T-helper 2 cell treated with Interferon-gamma antibody and Interleukin-4, amounts not matched to agents 5 μg/mL and 100 μg/mL, for 36 hours (primary cell): ENCODE measurements at regions not wholly inside any gene's neighbourhood (a gene's known extent, or its start where the extent isn't known, plus 50 kb on each side); places are given as distances from the start of the nearest gene placed in this dataset.
"Not testable (repeated sequence)": the region's sequence is repeated elsewhere in the genome, so short reads cannot be mapped to it uniquely, and the experiment has no call there.

Experiments used
- DNase-seq: peaks from one replicate; pipeline ENCODE4 v3.0.0; 2021; ENCODE audit warnings: low spot score
- H3K27ac Mint-ChIP-seq: one replicate; pipeline ENCODE4 v1.8.0; 2021; ENCODE audit warnings: mild to moderate bottlenecking, mixed read lengths
- H3K27me3 Mint-ChIP-seq: one replicate; pipeline ENCODE4 v1.8.0; 2021; ENCODE audit warnings: low read depth, mixed read lengths
- H3K36me3 Mint-ChIP-seq: one replicate; pipeline ENCODE4 v1.8.0; 2021; ENCODE audit warnings: low read depth, mixed read lengths
- H3K4me1 Mint-ChIP-seq: one replicate; pipeline ENCODE4 v1.8.0; 2021; ENCODE audit warnings: low read depth, mixed read lengths
- H3K4me3 Mint-ChIP-seq: one replicate; pipeline ENCODE4 v1.8.0; 2022; ENCODE audit warnings: mild to moderate bottlenecking, moderate library complexity, mixed read lengths
- H3K9me3 Mint-ChIP-seq: one replicate; pipeline ENCODE4 v1.8.0; 2021; ENCODE audit warnings: mixed read lengths

DNA sequence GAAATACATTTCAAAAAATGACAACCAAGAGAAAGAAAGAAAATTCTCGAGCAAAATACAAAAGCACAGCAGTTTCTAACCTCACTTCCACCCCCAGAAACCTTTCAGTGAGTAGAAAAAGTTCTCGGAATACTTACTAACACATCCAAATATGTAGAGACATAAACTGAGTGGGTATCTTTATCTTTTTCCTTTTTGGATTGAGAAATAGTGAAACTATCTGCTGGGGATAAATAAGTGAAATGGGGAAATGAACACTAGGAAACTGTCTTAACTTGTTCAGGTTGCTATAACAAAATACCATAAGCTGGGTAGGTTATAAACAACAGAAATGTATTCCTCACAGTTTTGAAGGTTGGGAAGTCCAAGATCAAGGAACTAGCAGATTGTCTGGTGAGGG, 72.0 kb downstream of the VCAM1 start:
- DNase-seq = no peak
- Mint-ChIP-seq H3K9me3 (no peaks in the 10 kb centered on the region), H3K36me3 (no peaks in the 10 kb centered on the region), H3K27me3 (peaks cover 11% of the 10 kb centered on the region), H3K27ac (no peak overlapping the region), H3K4me1 (no peaks in the 10 kb centered on the region), H3K4me3 (no peak overlapping the region)

DNA sequence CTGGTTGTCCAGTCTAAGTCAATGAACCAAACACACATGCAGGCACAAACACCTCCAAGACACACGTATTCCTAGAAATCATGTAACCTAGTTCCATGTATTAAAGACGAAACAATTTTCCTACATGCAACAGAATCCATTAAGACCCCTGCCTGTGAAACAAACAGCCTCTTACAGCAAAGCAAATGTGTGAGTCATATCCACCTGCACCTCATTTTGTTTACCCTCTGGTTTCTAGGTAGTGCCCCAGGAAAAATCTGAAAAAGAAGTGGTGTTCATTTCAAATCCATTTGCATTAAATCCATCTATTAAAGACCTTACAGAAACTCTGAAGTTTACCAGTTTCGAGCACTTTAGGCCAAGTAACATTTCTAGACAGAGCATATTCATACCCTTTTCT, 74.1 kb downstream of the VCAM1 start:
- H3K27ac Mint-ChIP-seq = no peak overlapping the region
- peaks cover 7% of the 10 kb centered on the region for H3K27me3 Mint-ChIP-seq
- DNase-seq = no peak
- no peak overlapping the region for H3K4me3 Mint-ChIP-seq
- no peaks in the 10 kb centered on the region for H3K4me1 Mint-ChIP-seq
- H3K9me3 Mint-ChIP-seq = no peaks in the 10 kb centered on the region
- H3K36me3 Mint-ChIP-seq = no peaks in the 10 kb centered on the region

- DNase-seq = no peak
- Mint-ChIP-seq H3K9me3 (no peaks in the 10 kb centered on the region), H3K27me3 (peaks cover 7% of the 10 kb centered on the region), H3K27ac (no peak overlapping the region), H3K4me3 (no peak overlapping the region), H3K36me3 (no peaks in the 10 kb centered on the region), H3K4me1 (no peaks in the 10 kb centered on the region)
Observed at GRCh38 chr1:100794748-100795645, 75.5 kb downstream of the VCAM1 start.

GRCh38 chr1:100795646-100795985, 76.1 kb downstream of the VCAM1 start:
- H3K27me3 Mint-ChIP-seq = peaks cover 5% of the 10 kb centered on the region
- no peak for DNase-seq
- no peaks in the 10 kb centered on the region for H3K36me3 Mint-ChIP-seq
- no peaks in the 10 kb centered on the region for H3K9me3 Mint-ChIP-seq
- no peak overlapping the region for H3K27ac Mint-ChIP-seq
- no peaks in the 10 kb centered on the region for H3K4me1 Mint-ChIP-seq
- H3K4me3 Mint-ChIP-seq = no peak overlapping the region

GRCh38 chr1:100796046-100796445, 76.5 kb downstream of the VCAM1 start:
- no peak overlapping the region for H3K27ac Mint-ChIP-seq
- no peaks in the 10 kb centered on the region for H3K36me3 Mint-ChIP-seq
- H3K9me3 Mint-ChIP-seq = no peaks in the 10 kb centered on the region
- DNase-seq = no peak
- H3K27me3 Mint-ChIP-seq = peaks cover 5% of the 10 kb centered on the region
- no peaks in the 10 kb centered on the region for H3K4me1 Mint-ChIP-seq
- H3K4me3 Mint-ChIP-seq = no peak overlapping the region

GRCh38 chr1:100799548-100799947, 80.0 kb downstream of the VCAM1 start:
- Mint-ChIP-seq H3K27me3 (peaks cover 5% of the 10 kb centered on the region), H3K4me1 (no peaks in the 10 kb centered on the region), H3K4me3 (no peak overlapping the region), H3K36me3 (no peaks in the 10 kb centered on the region), H3K9me3 (no peaks in the 10 kb centered on the region), H3K27ac (no peak overlapping the region)
- DNase-seq = no peak

DNA sequence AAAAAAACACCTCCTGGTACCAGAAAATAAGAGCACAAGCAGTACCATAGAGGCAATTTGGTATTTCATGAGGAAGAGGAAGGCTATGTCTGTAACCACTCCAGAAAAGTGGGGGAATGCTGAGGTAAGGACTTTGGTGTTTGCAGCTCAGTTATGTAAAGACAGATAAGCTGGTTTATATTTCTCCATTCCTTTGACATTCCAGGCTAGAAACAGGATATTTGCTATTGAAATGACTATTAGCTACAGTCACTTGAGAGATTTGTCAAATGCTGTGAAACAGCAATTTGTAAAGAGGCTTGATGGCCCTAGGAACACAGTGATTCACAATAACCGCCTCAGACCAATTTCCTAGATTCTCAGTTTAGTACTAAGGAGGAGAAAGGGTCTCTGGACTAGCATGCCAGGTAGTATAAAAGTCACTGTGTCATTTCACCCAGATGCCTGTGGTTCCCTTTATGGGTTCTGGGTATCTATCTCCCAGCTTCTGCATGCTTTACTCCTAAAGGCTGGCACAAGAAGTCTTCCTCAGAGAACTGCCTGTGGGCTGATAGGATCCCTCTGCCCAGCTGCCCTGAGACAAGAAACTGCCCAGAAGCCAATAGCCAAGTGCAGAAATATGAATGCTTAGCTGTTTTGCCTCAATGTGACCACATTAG, 80.5 kb downstream of the VCAM1 start:
- DNase-seq = no peak
- no peak overlapping the region for H3K27ac Mint-ChIP-seq
- no peaks in the 10 kb centered on the region for H3K9me3 Mint-ChIP-seq
- H3K4me3 Mint-ChIP-seq = no peak overlapping the region
- peaks cover 4% of the 10 kb centered on the region for H3K27me3 Mint-ChIP-seq
- no peaks in the 10 kb centered on the region for H3K4me1 Mint-ChIP-seq
- H3K36me3 Mint-ChIP-seq = no peaks in the 10 kb centered on the region

- H3K27ac Mint-ChIP-seq, H3K36me3 Mint-ChIP-seq, DNase-seq, H3K4me1 Mint-ChIP-seq, H3K4me3 Mint-ChIP-seq, H3K27me3 Mint-ChIP-seq, H3K9me3 Mint-ChIP-seq: not testable (repeated sequence)
Observed at GRCh38 chr1:100801256-100801655, 81.7 kb downstream of the VCAM1 start.

GRCh38 chr1:100803280-100803679, 83.7 kb downstream of the VCAM1 start:
- not testable (repeated sequence) for DNase-seq, H3K9me3 Mint-ChIP-seq, H3K27me3 Mint-ChIP-seq, H3K4me3 Mint-ChIP-seq, H3K4me1 Mint-ChIP-seq, H3K27ac Mint-ChIP-seq, H3K36me3 Mint-ChIP-seq

- no peak for DNase-seq
- no peak overlapping the region for H3K4me3 Mint-ChIP-seq
- peaks cover 2% of the 10 kb centered on the region for H3K4me1 Mint-ChIP-seq
- H3K36me3 Mint-ChIP-seq = no peaks in the 10 kb centered on the region
- no peak overlapping the region for H3K27ac Mint-ChIP-seq
- peaks cover 2% of the 10 kb centered on the region for H3K27me3 Mint-ChIP-seq
- no peaks in the 10 kb centered on the region for H3K9me3 Mint-ChIP-seq
Observed at GRCh38 chr1:100806601-100807000, 87.1 kb downstream of the VCAM1 start.

DNA sequence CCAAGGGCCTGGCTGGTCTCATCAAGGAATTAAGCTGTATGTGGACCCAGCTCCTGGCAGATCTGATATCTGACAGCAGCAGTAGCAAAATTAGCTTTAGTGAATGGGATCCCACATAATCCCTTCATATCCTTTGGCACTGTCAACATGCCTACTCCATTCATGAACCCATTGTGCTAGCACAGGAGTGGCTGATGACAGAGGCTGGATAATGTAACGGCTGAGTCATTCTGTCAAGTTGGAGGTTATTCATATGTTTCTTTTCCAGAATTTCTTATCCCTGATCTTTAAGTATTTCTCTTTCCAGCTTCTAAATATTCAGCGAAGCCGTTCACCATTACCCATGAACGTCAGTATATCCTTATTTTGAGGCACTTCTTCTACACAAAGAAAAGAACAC, 84.3 kb downstream of the EXTL2 start:
- no peaks in the 10 kb centered on the region for H3K36me3 Mint-ChIP-seq
- no peak overlapping the region for H3K27ac Mint-ChIP-seq
- DNase-seq = no peak
- peaks cover 8% of the 10 kb centered on the region for H3K4me1 Mint-ChIP-seq
- H3K4me3 Mint-ChIP-seq = no peak overlapping the region
- H3K27me3 Mint-ChIP-seq = peaks cover 23% of the 10 kb centered on the region
- no peaks in the 10 kb centered on the region for H3K9me3 Mint-ChIP-seq

DNA sequence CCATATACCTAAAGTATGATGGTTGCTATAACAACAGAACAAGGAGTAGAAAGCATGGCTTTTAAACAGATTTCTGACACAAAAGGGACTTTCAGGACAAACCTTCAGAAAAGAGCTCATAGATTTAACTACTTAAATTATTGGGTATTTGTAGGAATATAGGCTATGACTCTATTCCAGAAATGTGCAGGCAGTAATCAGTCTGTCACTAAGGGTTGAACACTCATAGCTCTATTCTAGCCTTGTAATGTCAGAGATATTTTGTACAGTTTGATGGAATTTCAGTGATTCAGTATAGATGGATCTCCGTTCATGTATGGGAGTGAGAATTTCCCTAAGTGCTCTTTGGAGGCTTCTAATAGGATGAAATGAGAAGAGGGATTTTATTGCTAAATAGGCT, 82.8 kb downstream of the EXTL2 start:
- DNase-seq = no peak
- Mint-ChIP-seq H3K4me1 (peaks cover 8% of the 10 kb centered on the region), H3K9me3 (no peaks in the 10 kb centered on the region), H3K27ac (no peak overlapping the region), H3K36me3 (no peaks in the 10 kb centered on the region), H3K27me3 (peaks cover 27% of the 10 kb centered on the region), H3K4me3 (no peak overlapping the region)

GRCh38 chr1:100814938-100815337, 79.7 kb downstream of the EXTL2 start:
- Mint-ChIP-seq H3K27ac (peak overlapping the region; percentile 15), H3K27me3 (peaks cover 33% of the 10 kb centered on the region), H3K4me3 (peak overlapping the region; percentile 21)
- not testable (repeated sequence) for DNase-seq, H3K9me3 Mint-ChIP-seq, H3K36me3 Mint-ChIP-seq, H3K4me1 Mint-ChIP-seq

DNA sequence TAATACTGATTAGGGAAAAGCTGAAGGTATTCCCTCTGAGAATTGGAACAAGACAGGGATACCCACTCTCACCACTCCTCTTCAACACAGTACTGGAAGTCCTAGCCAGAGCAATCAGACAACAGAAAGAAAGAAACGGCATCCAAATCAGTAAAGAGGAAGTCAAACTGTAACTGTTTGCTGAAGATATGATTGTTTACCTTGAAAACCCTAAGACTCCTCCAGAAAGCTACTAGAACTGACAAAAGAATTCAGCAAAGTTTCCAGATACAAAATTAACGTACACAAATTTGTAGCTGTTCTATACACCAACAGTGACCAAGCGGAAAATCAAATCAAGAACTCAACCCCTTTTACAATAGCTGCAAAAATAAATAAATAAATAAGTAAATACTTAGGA, 78.6 kb downstream of the EXTL2 start:
- H3K4me1 Mint-ChIP-seq = peaks cover 6% of the 10 kb centered on the region
- no peak overlapping the region for H3K27ac Mint-ChIP-seq
- peaks cover 36% of the 10 kb centered on the region for H3K27me3 Mint-ChIP-seq
- H3K36me3 Mint-ChIP-seq = no peaks in the 10 kb centered on the region
- no peak overlapping the region for H3K4me3 Mint-ChIP-seq
- peaks cover 1% of the 10 kb centered on the region for H3K9me3 Mint-ChIP-seq
- no peak for DNase-seq

GRCh38 chr1:100820195-100820594, 74.4 kb downstream of the EXTL2 start:
- H3K36me3 Mint-ChIP-seq, DNase-seq, H3K27ac Mint-ChIP-seq, H3K9me3 Mint-ChIP-seq, H3K4me1 Mint-ChIP-seq, H3K4me3 Mint-ChIP-seq: not testable (repeated sequence)
- H3K27me3 Mint-ChIP-seq = peaks cover 22% of the 10 kb centered on the region
